GM13977 (cell line): ENCODE measurements at regions not wholly inside any gene's neighbourhood (a gene's known extent, or its start where the extent isn't known, plus 50 kb on each side); places are given as distances from the start of the nearest gene placed in this dataset.

Source experiments
- DNase-seq: peaks from one replicate; pipeline ENCODE4 v3.0.0; 2012; ENCODE audit warnings: low spot score
- CTCF ChIP-seq: IDR thresholded peaks from 2 replicates; pipeline ENCODE4 v1.5.1; 2012; ENCODE audit warnings: mild to moderate bottlenecking, control low read depth; ENCODE audit not compliant: insufficient read depth; ENCODE audit errors: extremely low read depth, missing control alignments
- in situ Hi-C: fragments of 300-500 bp; cut with MboI; formaldehyde crosslinking; loops from one replicate; pipeline ENCODE4 v1.12.0; 2022; ENCODE audit warnings: low sequenced_read_pairs, low pct_unique_long_range_greater_than_20kb, mixed read lengths, inconsistent platforms; ENCODE audit not compliant: unreplicated experiment

GRCh38 chr3:104629038-104629437 is 737.7 kb upstream of the ALCAM start:
- DNase-seq = no peak
- in situ Hi-C loops = no loop called here
- no peak for TF ChIP-seq CTCF

GRCh38 chr3:104631254-104631653 is 735.5 kb upstream of the ALCAM start:
- in situ Hi-C loops = no loop called here
- DNase-seq = no peak
- no peak for TF ChIP-seq CTCF

- TF ChIP-seq CTCF = no peak
- in situ Hi-C loops = no loop called here
- no peak for DNase-seq
Observed at GRCh38 chr3:104632521-104632920, 734.2 kb upstream of the ALCAM start.

- TF ChIP-seq CTCF = no peak
- in situ Hi-C loops = no loop called here
- no peak for DNase-seq
Observed at GRCh38 chr3:104632947-104633346, 733.8 kb upstream of the ALCAM start.

GRCh38 chr3:104635872-104636580 is 730.7 kb upstream of the ALCAM start:
- peak; percentile 20 for TF ChIP-seq CTCF
- DNase-seq = no peak
- in situ Hi-C loops = no loop called here

GRCh38 chr3:104642827-104643226 is 723.9 kb upstream of the ALCAM start:
- DNase-seq = no peak
- TF ChIP-seq CTCF = no peak
- in situ Hi-C loops = no loop called here
